ENCODE measurements at regions not wholly inside any gene's neighbourhood (a gene's known extent, or its start where the extent isn't known, plus 50 kb on each side); places are given as distances from the start of the nearest gene placed in this dataset.

GRCh38 chr16:80100846-80101451 lies 439.8 kb upstream of the DYNLRB2 start:
- ChIA-PET POLR2A (no interaction called here), CTCF (no interaction called here)
- no peaks in the 10 kb centered on the region for H4K20me1 ChIP-seq (ENCODE audit: control insufficient read depth, insufficient read depth, low read length, poor library complexity, severe bottlenecking)
- no peak overlapping the region for H3K4me2 ChIP-seq (replicated peaks; ENCODE audit: low read depth, low read length, poor library complexity, severe bottlenecking)
- Mint-ChIP-seq H3K27ac (no peak overlapping the region), H3K4me1 (no peaks in the 10 kb centered on the region), H3K27me3 (peaks cover 22% of the 10 kb centered on the region), H3K4me3 (no peak overlapping the region), H3K9me3 (ENCODE audit: insufficient read depth) (peaks cover 8% of the 10 kb centered on the region)
- intact Hi-C loops (cut with micrococcal nuclease), result no loop called here
- no peak overlapping the region for H3K4me3 ChIP-seq (ENCODE audit: control extremely low read depth in 1 of 5, extremely low read depth in 1 of 5, insufficient read depth in 1 of 5, low read depth in 2 of 5, low read length in 4 of 5)
- peaks cover 0 to 1% (median 0%) of the 10 kb centered on the region in 3 donors for H3K9me3 ChIP-seq (ENCODE audit: control extremely low read depth in 1 of 3, control insufficient read depth in 2 of 3, insufficient read depth in 1 of 3, low read length in 2 of 3)
- H3K4me1 ChIP-seq (ENCODE audit: control insufficient read depth in 2 of 2, insufficient read depth in 2 of 2, low read length in 2 of 2), result no peaks in the 10 kb centered on the region
- no peaks in the 10 kb centered on the region for H3K27me3 ChIP-seq (replicated peaks in 1 of 4; ENCODE audit: control extremely low read depth in 1 of 4, control insufficient read depth in 3 of 4, insufficient read depth in 4 of 4, low read length in 3 of 4)
- no peak for DNase-seq
- no peaks in the 10 kb centered on the region for H3K36me3 ChIP-seq (replicated peaks in 1 of 2; ENCODE audit: control extremely low read depth in 1 of 2, control insufficient read depth in 1 of 2, extremely low read depth in 1 of 2, insufficient read depth in 2 of 2, low read length in 1 of 2)
- no peak overlapping the region for H3K9ac ChIP-seq (ENCODE audit: low read length)
- no peak for TF ChIP-seq CTCF (IDR thresholded peaks at IDR 0.05)
- TF ChIP-seq EZH2 (IDR thresholded peaks at IDR 0.05; ENCODE audit: borderline replicate concordance, insufficient read depth, low read depth, low read length, poor library complexity, severe bottlenecking), result no peak
- H2AFZ ChIP-seq (ENCODE audit: insufficient read depth, low read depth, low read length, poor library complexity, severe bottlenecking), result no peak overlapping the region
- no peaks in the 10 kb centered on the region for H3K79me2 ChIP-seq (ENCODE audit: control insufficient read depth, insufficient read depth, low read length)
- no peak overlapping the region for H3K27ac ChIP-seq (ENCODE audit: low read length in 2 of 2)
- no peak for ATAC-seq (ENCODE audit: low read depth)

GRCh38 chr16:80100186-80100585 lies 440.6 kb upstream of the DYNLRB2 start:
- POLR2A ChIA-PET, result no interaction called here
- Histone ChIP-seq H3K4me2 (replicated peaks; ENCODE audit: low read depth, low read length, poor library complexity, severe bottlenecking) (no peak overlapping the region), H3K27ac (ENCODE audit: low read length in 2 of 2) (no peak overlapping the region), H4K20me1 (ENCODE audit: control insufficient read depth, insufficient read depth, low read length, poor library complexity, severe bottlenecking) (no peaks in the 10 kb centered on the region), H3K9me3 (ENCODE audit: control extremely low read depth in 1 of 3, control insufficient read depth in 2 of 3, insufficient read depth in 1 of 3, low read length in 2 of 3) (peaks cover 0 to 1% (median 0%) of the 10 kb centered on the region in 3 donors), H2AFZ (ENCODE audit: insufficient read depth, low read depth, low read length, poor library complexity, severe bottlenecking) (no peak overlapping the region), H3K4me1 (ENCODE audit: control insufficient read depth in 2 of 2, insufficient read depth in 2 of 2, low read length in 2 of 2) (no peaks in the 10 kb centered on the region), H3K9ac (ENCODE audit: low read length) (no peak overlapping the region), H3K36me3 (replicated peaks in 1 of 2; ENCODE audit: control extremely low read depth in 1 of 2, control insufficient read depth in 1 of 2, extremely low read depth in 1 of 2, insufficient read depth in 2 of 2, low read length in 1 of 2) (no peaks in the 10 kb centered on the region), H3K4me3 (ENCODE audit: control extremely low read depth in 1 of 5, extremely low read depth in 1 of 5, insufficient read depth in 1 of 5, low read depth in 2 of 5, low read length in 4 of 5) (no peak overlapping the region), H3K79me2 (ENCODE audit: control insufficient read depth, insufficient read depth, low read length) (no peaks in the 10 kb centered on the region), H3K27me3 (replicated peaks in 1 of 4; ENCODE audit: control extremely low read depth in 1 of 4, control insufficient read depth in 3 of 4, insufficient read depth in 4 of 4, low read length in 3 of 4) (no peaks in the 10 kb centered on the region)
- Mint-ChIP-seq H3K9me3 (ENCODE audit: insufficient read depth) (peaks cover 8% of the 10 kb centered on the region), H3K4me1 (no peaks in the 10 kb centered on the region), H3K4me3 (no peak overlapping the region), H3K27me3 (peaks cover 21% of the 10 kb centered on the region), H3K27ac (no peak overlapping the region)
- CTCF ChIA-PET, result no interaction called here
- no peak for TF ChIP-seq CTCF (IDR thresholded peaks at IDR 0.05)
- no peak for ATAC-seq (ENCODE audit: low read depth)
- intact Hi-C loops (cut with micrococcal nuclease), result no loop called here
- DNase-seq, result no peak
